Nephron (organoid): ENCODE measurements at regions not wholly inside any gene's neighbourhood (a gene's known extent, or its start where the extent isn't known, plus 50 kb on each side); places are given as distances from the start of the nearest gene placed in this dataset.

Source experiments
- H3K27ac Mint-ChIP-seq, 3 experiments: 2 replicates each; pipeline ENCODE4 v1.8.0; 2020; ENCODE audit warnings: mixed read lengths in 3 of 3, mild to moderate bottlenecking in 2 of 3, moderate library complexity in 1 of 3
- H3K27me3 Mint-ChIP-seq: 2 replicates; pipeline ENCODE4 v1.8.0; 2021; ENCODE audit warnings: low read depth, mild to moderate bottlenecking, moderate library complexity, mixed read lengths
- H3K36me3 Mint-ChIP-seq: 2 replicates; pipeline ENCODE4 v1.8.0; 2020; ENCODE audit warnings: low read depth, mixed read lengths
- H3K4me1 Mint-ChIP-seq: 2 replicates; pipeline ENCODE4 v1.8.0; 2020; ENCODE audit warnings: mixed read lengths
- H3K4me3 Mint-ChIP-seq, 3 experiments: 2 replicates each; pipeline ENCODE4 v1.8.0; 2020; ENCODE audit warnings: mild to moderate bottlenecking in 3 of 3, mixed read lengths in 3 of 3, moderate library complexity in 2 of 3
- H3K9me3 Mint-ChIP-seq: 2 replicates; pipeline ENCODE4 v1.8.0; 2020; ENCODE audit warnings: mixed read lengths
- CTCF ChIP-seq, 3 experiments: fragments of 200-600 bp; sonication (generic); IDR thresholded peaks; one replicate each; pipeline ENCODE4 v1.5.0; 2021; ENCODE audit warnings: antibody characterized with exemption in 3 of 3; ENCODE audit not compliant: unreplicated experiment in 3 of 3

- Mint-ChIP-seq H3K27ac (no peak overlapping the region), H3K4me1 (peaks cover 66% of the 10 kb centered on the region), H3K4me3 (no peak overlapping the region)
Measured at GRCh38 chr18:46426021-46426678, 230.9 kb downstream of the LOXHD1 start.

GRCh38 chr18:46426679-46427047 is 230.4 kb downstream of the LOXHD1 start:
- Mint-ChIP-seq H3K4me1 (peaks cover 64% of the 10 kb centered on the region), H3K9me3 (no peaks in the 10 kb centered on the region), H3K4me3 (no peak overlapping the region), H3K27me3 (peaks cover 4% of the 10 kb centered on the region), H3K36me3 (no peaks in the 10 kb centered on the region), H3K27ac (no peak overlapping the region)
- TF ChIP-seq CTCF (IDR thresholded peaks at IDR 0.05; ENCODE audit: unreplicated experiment in 3 of 3) = no peak

More at GRCh38 chr18:46426021-46426678, 230.9 kb downstream of the LOXHD1 start:
- Mint-ChIP-seq H3K27me3 (peaks cover 4% of the 10 kb centered on the region), H3K36me3 (no peaks in the 10 kb centered on the region), H3K9me3 (no peaks in the 10 kb centered on the region)
- TF ChIP-seq CTCF (IDR thresholded peaks at IDR 0.05; ENCODE audit: unreplicated experiment in 3 of 3) = no peak
